HepG2 (cell line): ENCODE measurements at regions not wholly inside any gene's neighbourhood (a gene's known extent, or its start where the extent isn't known, plus 50 kb on each side); places are given as distances from the start of the nearest gene placed in this dataset.
A peak's percentile ranks its signal among the peaks of the same experiment; 100 is the strongest.

Experiments
- ATAC-seq: fragments of 200-7000 bp; cut with Tn5 transposase; 3 replicates; pipeline ENCODE4 v1.9.1; 2020; ENCODE audit warnings: mild to moderate bottlenecking, moderate library complexity
- BruUV-seq: library from RNA; stranded (reverse); fragments of 400-500 nt; replicated peaks from 2 replicates; lab custom pipeline; 2021; lab: Mats Ljungman, UMichigan
- CTCF ChIA-PET: fragments of 300-600 bp; formaldehyde crosslinking; extraction: SDS; loops from one replicate; lab custom pipeline; 2021; ENCODE audit warnings: low total read pairs, inconsistent platforms, low intra/inter-chr PET ratio; lab: Yijun Ruan, JAX
- POLR2A ChIA-PET: fragments of 350-600 bp; sonication (Branson Sonifier 250); formaldehyde crosslinking; loops from one replicate; lab custom pipeline; 2020; ENCODE audit warnings: antibody characterized with exemption, inconsistent platforms; lab: Yijun Ruan, JAX
- DNase-seq: peaks from one replicate; pipeline ENCODE4 v3.0.0-alpha.2; 2015; ENCODE audit warnings: low spot score
- FAIRE-seq: peaks from 3 replicates; lab custom pipeline; 2011; peaks lifted over from hg19 to GRCh38; lab: Jason Lieb, UNC
- H2AFZ ChIP-seq: one replicate; pipeline ENCODE4 v1.6.1; 2011; ENCODE audit warnings: low read length, inconsistent platforms
- H3K27ac ChIP-seq: fragments of 300-600 bp; 3 replicates; pipeline ENCODE4 v1.8.0; 2011; ENCODE audit warnings: mixed run types, mild to moderate bottlenecking, mixed read lengths, low read length, inconsistent platforms; ENCODE audit not compliant: insufficient read depth; ENCODE audit errors: extremely low read length
- H3K27me3 ChIP-seq, 2 experiments: fragments of 200-600 bp in 1 of 2; 2 replicates in 1 of 2; 3 replicates in 1 of 2; pipeline versions ENCODE4 v1.6.0 to v1.8.0; 2011; ENCODE audit warnings: low read length in 2 of 2, mild to moderate bottlenecking in 2 of 2, moderate library complexity in 2 of 2, inconsistent platforms in 1 of 2; ENCODE audit not compliant: insufficient read depth in 2 of 2, control insufficient read depth in 1 of 2
- H3K36me3 ChIP-seq, 2 experiments: fragments of 200-600 bp in 1 of 2; replicated peaks in 1 of 2; 2 replicates in 1 of 2; 3 replicates in 1 of 2; pipeline versions ENCODE4 v1.5.1 to v1.8.0; 2011; ENCODE audit warnings: low read length in 2 of 2, inconsistent platforms in 1 of 2; ENCODE audit not compliant: insufficient read depth in 2 of 2, control insufficient read depth in 1 of 2
- H3K4me1 ChIP-seq: 2 replicates; pipeline ENCODE4 v1.5.1; 2012; ENCODE audit warnings: low read length, inconsistent platforms; ENCODE audit not compliant: insufficient read depth
- H3K4me2 ChIP-seq: 2 replicates; pipeline ENCODE4 v1.6.0; 2011; ENCODE audit warnings: low read depth, low read length, inconsistent platforms
- H3K4me3 ChIP-seq, 3 experiments: fragments of 200-600 bp in 1 of 3; sonication (generic), shearing (Covaris generic) in 1 of 3; replicated peaks in 1 of 3; 2 replicates each; pipeline ENCODE4 v1.5.1; 2011 to 2016; ENCODE audit warnings: low read length in 3 of 3, inconsistent platforms in 2 of 3, low read depth in 2 of 3, mild to moderate bottlenecking in 2 of 3, control low read depth in 1 of 3, mixed read lengths in 1 of 3; ENCODE audit not compliant: insufficient read depth in 1 of 3
- H3K79me2 ChIP-seq: one replicate; pipeline ENCODE4 v1.6.1; 2011; ENCODE audit warnings: low read length, inconsistent platforms; ENCODE audit not compliant: insufficient read depth
- H3K9ac ChIP-seq: 2 replicates; pipeline ENCODE4 v1.6.0; 2011; ENCODE audit warnings: mild to moderate bottlenecking, low read depth, low read length, inconsistent platforms; ENCODE audit not compliant: insufficient read depth
- H3K9me3 ChIP-seq: 2 replicates; pipeline ENCODE4 v1.5.1; 2012; ENCODE audit warnings: mild to moderate bottlenecking, low read length
- H4K20me1 ChIP-seq: 2 replicates; pipeline ENCODE4 v1.6.0; 2011; ENCODE audit warnings: inconsistent platforms, mild to moderate bottlenecking, low read length, moderate library complexity; ENCODE audit not compliant: insufficient read depth
- CEBPB ChIP-seq: IDR thresholded peaks from 2 replicates; pipeline ENCODE4 v1.6.1; 2011; ENCODE audit warnings: low read depth, low read length, improper control_type of control experiment, borderline replicate concordance
- FOXP1 ChIP-seq, 2 experiments: fragments of 450-650 bp in 1 of 2; IDR thresholded peaks; 2 replicates each; pipeline ENCODE4 v1.6.1; 2017 to 2018; ENCODE audit warnings: antibody characterized with exemption in 1 of 2
- MATR3 ChIP-seq: sonication (generic); formaldehyde crosslinking; IDR thresholded peaks from 2 replicates; pipeline ENCODE4 v1.4.0; 2020; ENCODE audit warnings: missing genetic modification reagents
- THAP9 ChIP-seq: sonication (generic); formaldehyde crosslinking; IDR thresholded peaks from 2 replicates; pipeline ENCODE4; 2020; ENCODE audit warnings: missing genetic modification reagents, mild to moderate bottlenecking, borderline replicate concordance
- ZBTB21 ChIP-seq: sonication (generic); formaldehyde crosslinking; IDR thresholded peaks from 2 replicates; pipeline ENCODE4 v1.4.0; 2020; ENCODE audit warnings: missing genetic modification reagents
- ZFP36 ChIP-seq: fragments of 150-350 bp; IDR thresholded peaks from 2 replicates; pipeline ENCODE4 v1.6.1; 2018; ENCODE audit warnings: borderline replicate concordance, low read length, low read depth; ENCODE audit not compliant: partially characterized antibody
- ZHX2 ChIP-seq, 2 experiments: sonication (generic) in 1 of 2; formaldehyde crosslinking in 1 of 2; IDR thresholded peaks; 2 replicates each; pipeline versions ENCODE4 v1.6.1 to v1.9.0; 2014 to 2022; ENCODE audit warnings: antibody characterized with exemption in 1 of 2, borderline replicate concordance in 1 of 2, inconsistent platforms in 1 of 2, low read depth in 1 of 2, missing genetic modification reagents in 1 of 2
- ZNF3 ChIP-seq: IDR thresholded peaks from 2 replicates; pipeline ENCODE4 v1.7.0; 2017; ENCODE audit warnings: inconsistent platforms
- ZNF543 ChIP-seq: sonication (generic); formaldehyde crosslinking; IDR thresholded peaks from 2 replicates; pipeline ENCODE4 v1.4.0; 2020; ENCODE audit warnings: mild to moderate bottlenecking, missing genetic modification reagents
- WGBS: methylation state at CpG from one replicate; pipeline ENCODE4 v1.1.6; 2017; ENCODE audit warnings: low lambda C conversion rate; 5-methylcytosine and 5-hydroxymethylcytosine counted together
- in situ Hi-C: cut with HindIII; loops from 2 replicates; pipeline ENCODE4 v1.10.0; 2017; ENCODE audit warnings: low pct_unique_long_range_greater_than_20kb; ENCODE audit not compliant: extremely low pct_ligation_motif_present
- intact Hi-C: fragments of 100-400 bp; cut with micrococcal nuclease; formaldehyde crosslinking; loops from one replicate; pipeline ENCODE4 v1.10.0; 2022; ENCODE audit not compliant: unreplicated experiment

- H2AFZ ChIP-seq, result no peak overlapping the region
- H4K20me1 ChIP-seq, result no peaks in the 10 kb centered on the region
- in situ Hi-C loops (no loop called here), intact Hi-C loops (no loop called here)
- FAIRE-seq (no peak), ATAC-seq (no peak), DNase-seq (no peak)
- no peak overlapping the region for H3K27ac ChIP-seq
- H3K4me1 ChIP-seq, result no peaks in the 10 kb centered on the region
- H3K9me3 ChIP-seq, result no peaks in the 10 kb centered on the region
- H3K27me3 ChIP-seq, result no peaks in the 10 kb centered on the region
- ChIA-PET CTCF (no interaction called here), POLR2A (no interaction called here)
- 0% methylated on average over 2 of the region's 2 CpGs for WGBS
- no peaks in the 10 kb centered on the region for H3K79me2 ChIP-seq
- no peak overlapping the region for H3K4me2 ChIP-seq
- no peaks in the 10 kb centered on the region for H3K36me3 ChIP-seq
- no peak overlapping the region for H3K4me3 ChIP-seq
- no peak overlapping the region for H3K9ac ChIP-seq
- no TSS peak for BruUV-seq
- TF ChIP-seq ZFP36, result no peak
These were observed 67.0 kb downstream of the SUCNR1 start for GRCh38 chr3:151940481-151940880.

- ATAC-seq (peak; percentile 56), DNase-seq (no peak), FAIRE-seq (no peak)
- WGBS, result 3% methylated on average over 1 of the region's 1 CpG
- no peak overlapping the region for H3K9ac ChIP-seq
- H3K4me3 ChIP-seq, result no peak overlapping the region
- no peaks in the 10 kb centered on the region for H3K4me1 ChIP-seq
- H3K9me3 ChIP-seq, result no peaks in the 10 kb centered on the region
- no peak for TF ChIP-seq ZHX2 (IDR thresholded peaks at IDR 0.05; ENCODE audit: low read depth)
- TF ChIP-seq ZHX2 (CRISPR knock-in tag; IDR thresholded peaks at IDR 0.05; ENCODE audit: borderline replicate concordance), result no peak
- peak; percentile 45; the same call in 1 of the 2 replicates for TF ChIP-seq CEBPB
- no peak for TF ChIP-seq ZNF543
- no peak for TF ChIP-seq MATR3 (CRISPR knock-in tag)
- TF ChIP-seq FOXP1 (IDR thresholded peaks at IDR 0.05), result no peak
- peak; percentile 27; the same call in 1 of the 2 replicates for TF ChIP-seq FOXP1 (CRISPR knock-in tag; IDR thresholded peaks at IDR 0.05)
- no peak for TF ChIP-seq ZNF3 (CRISPR knock-in tag)
- TF ChIP-seq THAP9 (CRISPR knock-in tag), result no peak
- no peak for TF ChIP-seq ZBTB21 (CRISPR knock-in tag)
- no peaks in the 10 kb centered on the region for H3K79me2 ChIP-seq
- no peak overlapping the region for H2AFZ ChIP-seq
- ChIA-PET POLR2A (no interaction called here), CTCF (no interaction called here)
- in situ Hi-C loops (no loop called here), intact Hi-C loops (no loop called here)
- H4K20me1 ChIP-seq, result no peaks in the 10 kb centered on the region
- no peak overlapping the region for H3K27ac ChIP-seq
- H3K27me3 ChIP-seq, result no peaks in the 10 kb centered on the region
- no TSS peak for BruUV-seq
- H3K36me3 ChIP-seq, result no peaks in the 10 kb centered on the region
- no peak overlapping the region for H3K4me2 ChIP-seq
These were observed 70.1 kb downstream of the SUCNR1 start for GRCh38 chr3:151943539-151943938.
